ENCODE measurements at regions not wholly inside any gene's neighbourhood (a gene's known extent, or its start where the extent isn't known, plus 50 kb on each side); places are given as distances from the start of the nearest gene placed in this dataset.

- H3K9me3 ChIP-seq (ENCODE audit: low read length) = no peaks in the 10 kb centered on the region
- H3K27me3 ChIP-seq (ENCODE audit: insufficient read depth, low read length) = no peaks in the 10 kb centered on the region
- H3K27ac ChIP-seq (ENCODE audit: low read depth, low read length, poor library complexity, severe bottlenecking) = no peak overlapping the region
- no peak overlapping the region for H2AFZ ChIP-seq (ENCODE audit: low read length)
- H4K20me1 ChIP-seq (ENCODE audit: insufficient read depth, low read length) = no peaks in the 10 kb centered on the region
- no peaks in the 10 kb centered on the region for H3K4me1 ChIP-seq (ENCODE audit: insufficient read depth, low read length, severe bottlenecking)
- H3K9ac ChIP-seq (ENCODE audit: low read length) = no peak overlapping the region
- no peak overlapping the region for H3K4me2 ChIP-seq (ENCODE audit: low read length)
- H3F3A ChIP-seq (ENCODE audit: insufficient read depth, low read length) = no peaks in the 10 kb centered on the region
- H3K4me3 ChIP-seq (ENCODE audit: low read depth, low read length, poor library complexity, severe bottlenecking) = no peak overlapping the region
- no peaks in the 10 kb centered on the region for H3K79me2 ChIP-seq (ENCODE audit: insufficient read depth, low read length)
- H3K36me3 ChIP-seq (ENCODE audit: insufficient read depth, low read length) = no peaks in the 10 kb centered on the region
- TF ChIP-seq, protein P1, sequence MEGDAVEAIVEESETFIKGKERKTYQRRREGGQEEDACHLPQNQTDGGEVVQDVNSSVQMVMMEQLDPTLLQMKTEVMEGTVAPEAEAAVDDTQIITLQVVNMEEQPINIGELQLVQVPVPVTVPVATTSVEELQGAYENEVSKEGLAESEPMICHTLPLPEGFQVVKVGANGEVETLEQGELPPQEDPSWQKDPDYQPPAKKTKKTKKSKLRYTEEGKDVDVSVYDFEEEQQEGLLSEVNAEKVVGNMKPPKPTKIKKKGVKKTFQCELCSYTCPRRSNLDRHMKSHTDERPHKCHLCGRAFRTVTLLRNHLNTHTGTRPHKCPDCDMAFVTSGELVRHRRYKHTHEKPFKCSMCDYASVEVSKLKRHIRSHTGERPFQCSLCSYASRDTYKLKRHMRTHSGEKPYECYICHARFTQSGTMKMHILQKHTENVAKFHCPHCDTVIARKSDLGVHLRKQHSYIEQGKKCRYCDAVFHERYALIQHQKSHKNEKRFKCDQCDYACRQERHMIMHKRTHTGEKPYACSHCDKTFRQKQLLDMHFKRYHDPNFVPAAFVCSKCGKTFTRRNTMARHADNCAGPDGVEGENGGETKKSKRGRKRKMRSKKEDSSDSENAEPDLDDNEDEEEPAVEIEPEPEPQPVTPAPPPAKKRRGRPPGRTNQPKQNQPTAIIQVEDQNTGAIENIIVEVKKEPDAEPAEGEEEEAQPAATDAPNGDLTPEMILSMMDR (IDR thresholded peaks at IDR 0.05; ENCODE audit: low read length) = no peak
- no peak for TF ChIP-seq EZH2 (IDR thresholded peaks at IDR 0.05; ENCODE audit: borderline replicate concordance, low read length)
- no peaks in the 10 kb centered on the region for H3K9me2 ChIP-seq (ENCODE audit: low read depth, low read length)
Measured at GRCh38 chr2:2673406-2673805, 342.3 kb upstream of the MYT1L start.

- Histone ChIP-seq H3K4me3 (ENCODE audit: low read depth, low read length, poor library complexity, severe bottlenecking) (no peak overlapping the region), H3K9ac (ENCODE audit: low read length) (no peak overlapping the region), H3K9me3 (ENCODE audit: low read length) (no peaks in the 10 kb centered on the region), H3F3A (ENCODE audit: insufficient read depth, low read length) (no peaks in the 10 kb centered on the region), H3K27me3 (ENCODE audit: insufficient read depth, low read length) (no peaks in the 10 kb centered on the region), H2AFZ (ENCODE audit: low read length) (no peak overlapping the region), H3K4me2 (ENCODE audit: low read length) (no peak overlapping the region), H3K36me3 (ENCODE audit: insufficient read depth, low read length) (no peaks in the 10 kb centered on the region), H3K79me2 (ENCODE audit: insufficient read depth, low read length) (no peaks in the 10 kb centered on the region), H3K4me1 (ENCODE audit: insufficient read depth, low read length, severe bottlenecking) (no peaks in the 10 kb centered on the region), H3K27ac (ENCODE audit: low read depth, low read length, poor library complexity, severe bottlenecking) (no peak overlapping the region), H3K9me2 (ENCODE audit: low read depth, low read length) (no peaks in the 10 kb centered on the region), H4K20me1 (ENCODE audit: insufficient read depth, low read length) (no peaks in the 10 kb centered on the region)
- TF ChIP-seq EZH2 (IDR thresholded peaks at IDR 0.05; ENCODE audit: borderline replicate concordance, low read length) = no peak
- TF ChIP-seq, protein P1 (IDR thresholded peaks at IDR 0.05; ENCODE audit: low read length) = no peak
Measured at GRCh38 chr2:2672249-2672648, 341.2 kb upstream of the MYT1L start.

GRCh38 chr2:2671826-2672225 is 340.8 kb upstream of the MYT1L start:
- Histone ChIP-seq H3K4me2 (ENCODE audit: low read length) (no peak overlapping the region), H3K4me3 (ENCODE audit: low read depth, low read length, poor library complexity, severe bottlenecking) (no peak overlapping the region), H3K79me2 (ENCODE audit: insufficient read depth, low read length) (no peaks in the 10 kb centered on the region), H3K36me3 (ENCODE audit: insufficient read depth, low read length) (no peaks in the 10 kb centered on the region), H3K4me1 (ENCODE audit: insufficient read depth, low read length, severe bottlenecking) (no peaks in the 10 kb centered on the region), H2AFZ (ENCODE audit: low read length) (no peak overlapping the region), H3K9me3 (ENCODE audit: low read length) (no peaks in the 10 kb centered on the region), H3K9me2 (ENCODE audit: low read depth, low read length) (no peaks in the 10 kb centered on the region), H4K20me1 (ENCODE audit: insufficient read depth, low read length) (no peaks in the 10 kb centered on the region), H3K27ac (ENCODE audit: low read depth, low read length, poor library complexity, severe bottlenecking) (no peak overlapping the region), H3K9ac (ENCODE audit: low read length) (no peak overlapping the region), H3F3A (ENCODE audit: insufficient read depth, low read length) (no peaks in the 10 kb centered on the region), H3K27me3 (ENCODE audit: insufficient read depth, low read length) (no peaks in the 10 kb centered on the region)
- TF ChIP-seq, protein P1 (IDR thresholded peaks at IDR 0.05; ENCODE audit: low read length) = no peak
- TF ChIP-seq EZH2 (IDR thresholded peaks at IDR 0.05; ENCODE audit: borderline replicate concordance, low read length) = no peak
